NB4 (cell line): ENCODE measurements at regions not wholly inside any gene's neighbourhood (a gene's known extent, or its start where the extent isn't known, plus 50 kb on each side); places are given as distances from the start of the nearest gene placed in this dataset.

Experiments used
- CTCF ChIP-seq: IDR thresholded peaks from one replicate; pipeline ENCODE4 v1.5.1; 2012; ENCODE audit warnings: low read depth, low read length
- MAX ChIP-seq: IDR thresholded peaks from 2 replicates; pipeline ENCODE4 v1.6.1; 2011; ENCODE audit warnings: low read depth, low read length
- POLR2A ChIP-seq: IDR thresholded peaks from 2 replicates; pipeline ENCODE4 v1.6.1; 2011; ENCODE audit warnings: mild to moderate bottlenecking; ENCODE audit not compliant: insufficient read length; ENCODE audit errors: extremely low read depth

GRCh38 chr1:94345148-94345721 lies 73.0 kb upstream of the ABCD3 start:
- TF ChIP-seq CTCF (no peak), MAX (no peak), POLR2A (no peak)
